ENCODE measurements at regions not wholly inside any gene's neighbourhood (a gene's known extent, or its start where the extent isn't known, plus 50 kb on each side); places are given as distances from the start of the nearest gene placed in this dataset.

GRCh38 chr14:95442016-95442632, 74.3 kb downstream of the SYNE3 start:
- DNase-seq (ENCODE audit: low spot score), result no peak

GRCh38 chr14:95440951-95441350, 75.5 kb downstream of the SYNE3 start:
- no peak for DNase-seq (ENCODE audit: low spot score)

- DNase-seq (ENCODE audit: low spot score), result no peak
These were observed 76.0 kb downstream of the SYNE3 start for GRCh38 chr14:95440496-95440895.

GRCh38 chr14:95439881-95440280, 76.6 kb downstream of the SYNE3 start:
- DNase-seq (ENCODE audit: low spot score), result no peak

- no peak for DNase-seq (ENCODE audit: low spot score)
These were observed 78.7 kb downstream of the SYNE3 start for GRCh38 chr14:95437715-95438114.

GRCh38 chr14:95436354-95436753, 80.1 kb downstream of the SYNE3 start:
- DNase-seq (ENCODE audit: low spot score), result no peak

GRCh38 chr14:95434121-95434520, 82.3 kb downstream of the SYNE3 start:
- DNase-seq (ENCODE audit: low spot score), result no peak

GRCh38 chr14:95433094-95433478, 83.4 kb downstream of the SYNE3 start:
- DNase-seq (ENCODE audit: low spot score), result no peak

GRCh38 chr14:95432144-95433093, 84.0 kb downstream of the SYNE3 start:
- peak; percentile 68 for DNase-seq (ENCODE audit: low spot score)

GRCh38 chr14:95431199-95432143, 85.0 kb downstream of the SYNE3 start:
- DNase-seq (ENCODE audit: low spot score), result peak; percentile 59

- no peak for DNase-seq (ENCODE audit: low spot score)
These were observed 87.9 kb downstream of the SYNE3 start for GRCh38 chr14:95428557-95428956.

GRCh38 chr14:95426116-95426475, 90.4 kb downstream of the SYNE3 start:
- DNase-seq (ENCODE audit: low spot score), result no peak

GRCh38 chr14:95425369-95426115, 90.9 kb downstream of the SYNE3 start:
- DNase-seq (ENCODE audit: low spot score), result no peak

GRCh38 chr14:95424529-95424928, 91.9 kb downstream of the SYNE3 start:
- DNase-seq (ENCODE audit: low spot score), result no peak

GRCh38 chr14:95421741-95422140, 94.7 kb downstream of the SYNE3 start:
- no peak for DNase-seq (ENCODE audit: low spot score)

GRCh38 chr14:95420060-95420459, 96.4 kb downstream of the SYNE3 start:
- DNase-seq (ENCODE audit: low spot score), result no peak

GRCh38 chr14:95419569-95419968, 96.9 kb downstream of the SYNE3 start:
- DNase-seq (ENCODE audit: low spot score), result no peak

GRCh38 chr14:95418858-95419257, 97.6 kb downstream of the SYNE3 start:
- no peak for DNase-seq (ENCODE audit: low spot score)

- DNase-seq (ENCODE audit: low spot score), result no peak
These were observed 97.8 kb upstream of the CLMN start for GRCh38 chr14:95417492-95417891.

- DNase-seq (ENCODE audit: low spot score), result no peak
These were observed 96.3 kb upstream of the CLMN start for GRCh38 chr14:95415993-95416392.
